GM12892 (cell line): ENCODE measurements at regions not wholly inside any gene's neighbourhood (a gene's known extent, or its start where the extent isn't known, plus 50 kb on each side); places are given as distances from the start of the nearest gene placed in this dataset.

Experiments
- DNase-seq: peaks from one replicate; pipeline ENCODE4 v3.0.0; 2011; ENCODE audit not compliant: insufficient read length
- FAIRE-seq: peaks from 2 replicates; lab custom pipeline; 2011; peaks lifted over from hg19 to GRCh38; lab: Jason Lieb, UNC
- POLR2A ChIP-seq: IDR thresholded peaks from 2 replicates; pipeline ENCODE4 v1.6.1; 2011; ENCODE audit warnings: low read depth, low read length, control low read depth
- POLR2AphosphoS5 ChIP-seq: IDR thresholded peaks from 2 replicates; pipeline ENCODE4 v1.6.1; 2011; ENCODE audit warnings: low read depth, low read length, control low read depth
- TAF1 ChIP-seq: IDR thresholded peaks from 2 replicates; pipeline ENCODE4 v1.6.1; 2011; ENCODE audit warnings: low read depth, mild to moderate bottlenecking, control low read depth, low read length, borderline replicate concordance

GRCh38 chr9:105144076-105144475, 100.4 kb upstream of the SLC44A1 start:
- FAIRE-seq (no peak), DNase-seq (no peak)
- no peak for TF ChIP-seq POLR2AphosphoS5
- TF ChIP-seq TAF1: no peak
- no peak for TF ChIP-seq POLR2A

DNA sequence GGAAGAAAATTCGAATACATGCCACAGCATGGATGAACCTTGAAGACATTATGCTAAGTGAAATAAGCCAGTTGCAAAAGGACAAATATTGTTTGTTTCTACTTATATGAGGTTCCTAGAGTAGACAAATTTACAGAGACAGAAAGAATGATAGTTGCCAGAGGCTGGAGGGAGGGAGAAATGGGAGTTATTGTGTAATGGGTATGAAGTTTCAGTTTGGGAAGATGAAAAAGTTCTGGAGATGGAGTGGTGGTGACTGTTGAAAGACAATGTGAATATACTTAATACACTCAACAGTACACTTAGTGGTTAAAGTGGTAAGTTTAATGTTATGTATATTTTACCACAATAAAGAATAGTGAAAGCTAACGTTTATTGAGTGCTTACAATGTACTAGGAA, 99.6 kb upstream of the SLC44A1 start:
- TF ChIP-seq POLR2A: no peak
- no peak for TF ChIP-seq POLR2AphosphoS5
- no peak for TF ChIP-seq TAF1
- DNase-seq (no peak), FAIRE-seq (no peak)

- DNase-seq: no peak
- TF ChIP-seq POLR2AphosphoS5: no peak
- no peak for TF ChIP-seq TAF1
- TF ChIP-seq POLR2A: no peak
- FAIRE-seq: no peak
Observed at GRCh38 chr9:105146677-105147076, 97.8 kb upstream of the SLC44A1 start.

GRCh38 chr9:105147110-105147871, 97.2 kb upstream of the SLC44A1 start:
- TF ChIP-seq TAF1 (no peak), POLR2AphosphoS5 (no peak), POLR2A (no peak)
- DNase-seq (no peak), FAIRE-seq (no peak)

GRCh38 chr9:105148328-105149006, 96.0 kb upstream of the SLC44A1 start:
- no peak for TF ChIP-seq TAF1
- TF ChIP-seq POLR2AphosphoS5: no peak
- TF ChIP-seq POLR2A: no peak
- FAIRE-seq (no peak), DNase-seq (no peak)

- DNase-seq (no peak), FAIRE-seq (no peak)
- no peak for TF ChIP-seq POLR2AphosphoS5
Observed at GRCh38 chr9:105150991-105151685, 93.3 kb upstream of the SLC44A1 start.

DNA sequence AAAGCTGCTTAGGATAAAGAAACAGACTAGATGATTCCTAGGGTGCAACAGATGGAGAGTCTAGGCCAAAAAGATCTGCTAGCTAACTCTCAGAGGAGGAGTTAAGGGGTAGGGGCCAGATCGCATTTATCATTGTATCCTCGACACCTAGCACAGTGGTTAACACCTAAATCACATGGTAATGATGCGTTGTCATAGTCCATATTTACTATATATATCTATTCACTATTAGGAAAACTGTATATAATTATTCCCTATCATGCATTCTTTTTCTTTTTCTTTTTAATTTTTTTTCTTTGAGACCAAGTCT, 92.8 kb upstream of the SLC44A1 start:
- TF ChIP-seq POLR2AphosphoS5 (no peak), TAF1 (no peak), POLR2A (no peak)
- no peak for DNase-seq

DNA sequence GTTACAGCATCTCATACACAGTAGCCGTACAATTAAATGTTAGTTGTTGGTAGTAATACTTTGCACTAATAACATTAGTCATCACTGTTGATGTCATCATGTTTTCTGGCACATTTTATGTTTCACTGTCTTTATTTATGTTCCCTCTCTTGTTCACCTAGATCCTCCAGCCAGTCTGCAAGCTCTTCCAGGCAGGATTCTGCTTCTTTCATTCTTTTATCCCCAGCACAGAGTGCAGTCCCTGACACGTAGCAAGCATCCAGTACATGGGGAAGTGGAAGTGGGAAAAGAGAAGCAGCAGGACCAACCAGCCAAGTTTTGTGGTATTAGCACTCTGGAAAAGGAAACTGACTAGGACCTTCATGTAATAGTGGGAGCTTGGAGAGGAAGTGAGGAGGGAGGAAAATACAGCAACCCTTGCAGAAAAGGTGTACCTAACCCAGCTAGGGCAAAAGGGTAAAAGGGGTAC, 89.7 kb upstream of the SLC44A1 start:
- FAIRE-seq (no peak), DNase-seq (no peak)
- no peak for TF ChIP-seq POLR2A
- no peak for TF ChIP-seq POLR2AphosphoS5
- no peak for TF ChIP-seq TAF1

More for the DNA sequence above, 92.8 kb upstream of the SLC44A1 start:
- FAIRE-seq: no peak

- TF ChIP-seq POLR2AphosphoS5 (no peak), TAF1 (no peak), POLR2A (no peak)
- peak; percentile 22 for DNase-seq
- FAIRE-seq: peak; percentile 74
Observed at GRCh38 chr9:105157171-105157583, 87.3 kb upstream of the SLC44A1 start.

- DNase-seq (no peak), FAIRE-seq (no peak)
- TF ChIP-seq POLR2A (no peak), POLR2AphosphoS5 (no peak), TAF1 (no peak)
Observed at GRCh38 chr9:105158020-105158419, 86.4 kb upstream of the SLC44A1 start.

DNA sequence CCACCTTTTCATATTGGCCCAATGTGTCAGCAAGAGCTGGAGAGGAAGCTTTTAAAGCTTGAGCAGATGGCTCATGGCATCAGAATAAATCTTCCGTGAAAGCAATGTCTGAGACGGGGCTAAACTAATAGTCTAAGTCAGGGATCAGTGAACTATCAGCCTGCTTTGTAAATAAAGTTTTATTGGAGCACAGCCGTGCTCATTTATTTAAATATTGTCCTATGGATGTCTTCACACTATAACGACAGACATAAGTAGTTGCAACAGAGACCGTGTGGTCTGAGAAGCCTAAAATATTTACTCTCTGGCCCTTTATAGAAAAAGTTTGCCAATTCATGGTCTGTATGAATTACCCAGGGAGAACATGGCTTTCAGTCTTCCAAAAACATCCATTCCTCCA, 85.6 kb upstream of the SLC44A1 start:
- no peak for FAIRE-seq
- TF ChIP-seq TAF1 (no peak), POLR2AphosphoS5 (no peak), POLR2A (no peak)
- no peak for DNase-seq

GRCh38 chr9:105168870-105169319, 75.6 kb upstream of the SLC44A1 start:
- DNase-seq: no peak
- no peak for FAIRE-seq
- TF ChIP-seq POLR2AphosphoS5 (no peak), TAF1 (no peak), POLR2A (no peak)

- TF ChIP-seq POLR2AphosphoS5 (no peak), POLR2A (no peak), TAF1 (no peak)
- FAIRE-seq (no peak), DNase-seq (no peak)
Observed at GRCh38 chr9:105171076-105171475, 73.4 kb upstream of the SLC44A1 start.
